Fibroblast of skin of scalp (primary cell): ENCODE measurements at regions not wholly inside any gene's neighbourhood (a gene's known extent, or its start where the extent isn't known, plus 50 kb on each side); places are given as distances from the start of the nearest gene placed in this dataset.

Source experiments
- DNase-seq: peaks from one replicate; pipeline ENCODE4 v3.0.0-alpha.2; 2013

DNA sequence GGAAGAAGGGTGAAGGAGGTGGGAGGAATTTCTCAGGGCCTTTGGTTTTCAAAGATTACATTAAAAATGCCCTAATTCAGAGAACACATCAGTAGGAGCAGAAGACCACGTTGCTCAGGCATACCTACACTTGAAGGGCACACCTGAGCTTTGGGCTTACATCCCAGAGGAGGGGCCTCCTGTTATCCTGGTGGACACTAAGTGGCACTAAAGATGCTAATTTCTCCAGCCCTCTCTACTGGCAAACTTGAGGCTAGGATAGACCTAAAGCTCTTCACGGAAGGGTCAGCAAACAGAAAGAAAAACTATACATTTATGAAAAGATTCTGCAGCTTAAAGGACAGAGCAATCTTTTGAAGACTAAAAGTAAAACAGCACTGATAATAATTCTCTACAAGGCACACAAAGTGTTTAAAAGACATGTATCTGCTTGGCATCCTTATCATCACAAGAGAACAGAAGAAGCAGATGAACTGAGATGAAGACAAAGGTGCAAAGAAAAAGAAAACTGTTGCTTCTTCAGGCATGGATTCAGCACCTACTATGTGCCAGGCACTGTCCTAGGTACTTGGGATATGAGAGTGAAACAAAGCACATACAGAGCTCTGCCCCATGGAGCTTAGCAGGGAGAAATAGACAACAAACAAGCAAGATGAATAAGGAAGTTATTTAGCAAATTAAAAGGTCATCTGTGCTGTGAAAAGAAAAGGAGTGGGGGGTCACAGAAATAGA, 137.5 kb downstream of the NUAK1 start:
- no peak for DNase-seq

- DNase-seq, result no peak
Measured at GRCh38 chr12:106001837-106002218, 136.9 kb downstream of the NUAK1 start.

DNA sequence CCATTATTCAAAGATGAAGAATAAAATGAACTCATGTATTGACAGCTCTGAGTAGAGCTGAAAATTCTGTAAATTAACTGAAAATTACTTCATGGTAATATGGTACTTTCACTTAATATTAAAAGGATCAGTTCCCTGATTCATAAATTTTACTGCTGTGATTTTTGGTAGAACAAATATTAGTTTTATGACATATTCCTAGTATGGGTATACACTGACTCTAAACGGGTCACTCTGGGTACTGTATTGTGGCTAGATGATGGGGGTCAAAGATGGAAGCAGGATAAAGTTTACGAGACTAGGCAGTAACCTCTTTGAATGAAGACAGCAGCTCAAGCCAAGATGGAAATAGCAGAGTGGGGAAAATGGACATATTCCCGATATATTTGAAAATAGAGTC, 135.5 kb downstream of the NUAK1 start:
- DNase-seq, result no peak

- no peak for DNase-seq
Measured at GRCh38 chr12:106004289-106004688, 134.5 kb downstream of the NUAK1 start.

- no peak for DNase-seq
Measured at GRCh38 chr12:106006382-106006781, 132.4 kb downstream of the NUAK1 start.

GRCh38 chr12:106006940-106007339, 131.8 kb downstream of the NUAK1 start:
- no peak for DNase-seq

DNA sequence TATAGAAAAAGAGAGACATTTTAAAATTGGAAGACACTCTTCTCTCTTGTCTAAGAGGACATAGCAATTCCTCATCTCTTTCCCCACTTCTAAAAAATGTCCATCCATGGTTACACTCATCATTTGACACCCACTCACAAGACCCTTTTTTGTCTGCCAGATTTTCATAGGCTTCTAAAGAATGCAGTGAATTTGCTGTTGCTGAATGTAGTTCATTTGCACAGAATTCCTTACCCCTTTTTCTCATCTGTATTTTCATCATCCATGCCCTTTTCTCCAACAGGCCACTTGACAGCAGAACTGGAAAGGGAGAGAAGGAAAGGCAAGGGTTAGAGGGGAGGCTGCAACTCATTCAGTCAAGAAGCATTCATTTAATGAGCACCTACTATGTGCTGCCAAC, 128.0 kb downstream of the NUAK1 start:
- peak; percentile 53 for DNase-seq
